ENCODE measurements at regions not wholly inside any gene's neighbourhood (a gene's known extent, or its start where the extent isn't known, plus 50 kb on each side); places are given as distances from the start of the nearest gene placed in this dataset.

GRCh38 chr2:45209875-45210274 lies 200.6 kb upstream of the SIX2 start:
- Histone ChIP-seq H3K36me3 (ENCODE audit: control insufficient read depth in 2 of 3, insufficient read depth in 3 of 3, low read length in 3 of 3) (no peaks in the 10 kb centered on the region), H3K9me3 (ENCODE audit: control insufficient read depth in 2 of 3, low read length in 3 of 3) (no peaks in the 10 kb centered on the region), H3K27me3 (ENCODE audit: control insufficient read depth in 2 of 2, insufficient read depth in 2 of 2, low read length in 2 of 2) (no peaks in the 10 kb centered on the region), H3K4me3 (ENCODE audit: low read length) (no peak overlapping the region), H3K4me1 (ENCODE audit: control insufficient read depth in 2 of 2, insufficient read depth in 2 of 2, low read length in 2 of 2) (no peaks in the 10 kb centered on the region), H3K27ac (ENCODE audit: low read depth, low read length) (no peak overlapping the region)
- Mint-ChIP-seq H3K4me3 (no peak overlapping the region), H3K9me3 (peaks cover 0 to 3% (median 0%) of the 10 kb centered on the region in 11 donors), H3K27ac (no peak overlapping the region), H3K27me3 (peaks cover 8 to 22% (median 15%) of the 10 kb centered on the region in 5 donors), H3K4me1 (peaks cover 0 to 1% (median 0%) of the 10 kb centered on the region in 7 donors), H3K36me3 (no peaks in the 10 kb centered on the region)
- intact Hi-C loops (cut with micrococcal nuclease): no loop called here
- no peak for ATAC-seq
- no peak for DNase-seq
- ChIA-PET CTCF (no interaction called here), POLR2A (no interaction called here)

GRCh38 chr2:45209302-45209701 lies 200.1 kb upstream of the SIX2 start:
- POLR2A ChIA-PET: no interaction called here
- no peak overlapping the region for H3K27ac Mint-ChIP-seq
- no peaks in the 10 kb centered on the region for H3K4me1 Mint-ChIP-seq
- peaks cover 0 to 3% (median 0%) of the 10 kb centered on the region in 11 donors for H3K9me3 Mint-ChIP-seq
- intact Hi-C loops (cut with micrococcal nuclease): no loop called here
- Histone ChIP-seq H3K27ac (ENCODE audit: low read depth, low read length) (no peak overlapping the region), H3K4me1 (ENCODE audit: control insufficient read depth in 2 of 2, insufficient read depth in 2 of 2, low read length in 2 of 2) (no peaks in the 10 kb centered on the region), H3K36me3 (ENCODE audit: control insufficient read depth in 2 of 3, insufficient read depth in 3 of 3, low read length in 3 of 3) (no peaks in the 10 kb centered on the region), H3K4me3 (ENCODE audit: low read length) (no peak overlapping the region), H3K9me3 (ENCODE audit: control insufficient read depth in 2 of 3, low read length in 3 of 3) (no peaks in the 10 kb centered on the region), H3K27me3 (ENCODE audit: control insufficient read depth in 2 of 2, insufficient read depth in 2 of 2, low read length in 2 of 2) (no peaks in the 10 kb centered on the region)
- no peaks in the 10 kb centered on the region for H3K36me3 Mint-ChIP-seq
- no peak for DNase-seq
- ATAC-seq: no peak
- peaks cover 5 to 22% (median 15%) of the 10 kb centered on the region in 5 donors for H3K27me3 Mint-ChIP-seq
- H3K4me3 Mint-ChIP-seq: no peak overlapping the region
- CTCF ChIA-PET: no interaction called here

- peaks cover 0 to 5% (median 0%) of the 10 kb centered on the region in 3 experiments for H3K9me3 ChIP-seq (ENCODE audit: control insufficient read depth in 2 of 3, low read length in 3 of 3)
- intact Hi-C loops (cut with micrococcal nuclease): no loop called here
- H3K27me3 Mint-ChIP-seq: peaks cover 0 to 18% (median 11%) of the 10 kb centered on the region in 5 donors
- H3K36me3 Mint-ChIP-seq: no peaks in the 10 kb centered on the region
- no peak overlapping the region for H3K4me3 Mint-ChIP-seq
- H3K9me3 Mint-ChIP-seq: peaks cover 0 to 10% (median 2%) of the 10 kb centered on the region in 11 donors
- H3K4me1 ChIP-seq (ENCODE audit: control insufficient read depth in 2 of 2, insufficient read depth in 2 of 2, low read length in 2 of 2): no peaks in the 10 kb centered on the region
- ChIA-PET POLR2A (no interaction called here), CTCF (no interaction called here)
- DNase-seq (no peak), ATAC-seq (no peak)
- no peaks in the 10 kb centered on the region for H3K4me1 Mint-ChIP-seq
- H3K36me3 ChIP-seq (ENCODE audit: control insufficient read depth in 2 of 3, insufficient read depth in 3 of 3, low read length in 3 of 3): no peaks in the 10 kb centered on the region
- no peaks in the 10 kb centered on the region for H3K27me3 ChIP-seq (ENCODE audit: control insufficient read depth in 2 of 2, insufficient read depth in 2 of 2, low read length in 2 of 2)
- H3K27ac Mint-ChIP-seq: no peak overlapping the region
- H3K27ac ChIP-seq (ENCODE audit: low read depth, low read length): no peak overlapping the region
- H3K4me3 ChIP-seq (ENCODE audit: low read length): no peak overlapping the region
These were observed 197.8 kb upstream of the SIX2 start for GRCh38 chr2:45207101-45207500.

GRCh38 chr2:45205985-45206384 lies 196.7 kb upstream of the SIX2 start:
- Mint-ChIP-seq H3K27ac (no peak overlapping the region), H3K4me1 (no peaks in the 10 kb centered on the region), H3K36me3 (peaks cover 0 to 5% (median 0%) of the 10 kb centered on the region in 5 donors), H3K4me3 (no peak overlapping the region), H3K9me3 (peaks cover 0 to 19% (median 6%) of the 10 kb centered on the region in 11 donors), H3K27me3 (peaks cover 6 to 23% (median 17%) of the 10 kb centered on the region in 5 donors)
- intact Hi-C loops (cut with micrococcal nuclease): no loop called here
- Histone ChIP-seq H3K4me1 (ENCODE audit: control insufficient read depth in 2 of 2, insufficient read depth in 2 of 2, low read length in 2 of 2) (no peaks in the 10 kb centered on the region), H3K4me3 (ENCODE audit: low read length) (no peak overlapping the region), H3K27ac (ENCODE audit: low read depth, low read length) (no peak overlapping the region), H3K27me3 (ENCODE audit: control insufficient read depth in 2 of 2, insufficient read depth in 2 of 2, low read length in 2 of 2) (no peaks in the 10 kb centered on the region), H3K36me3 (ENCODE audit: control insufficient read depth in 2 of 3, insufficient read depth in 3 of 3, low read length in 3 of 3) (no peaks in the 10 kb centered on the region), H3K9me3 (ENCODE audit: control insufficient read depth in 2 of 3, low read length in 3 of 3) (peaks cover 0 to 8% (median 0%) of the 10 kb centered on the region in 3 experiments)
- DNase-seq (no peak), ATAC-seq (no peak)
- ChIA-PET CTCF (no interaction called here), POLR2A (no interaction called here)

GRCh38 chr2:45205480-45205879 lies 196.2 kb upstream of the SIX2 start:
- no peak for DNase-seq
- ChIA-PET POLR2A (no interaction called here), CTCF (no interaction called here)
- no peaks in the 10 kb centered on the region for H3K4me1 Mint-ChIP-seq
- no peaks in the 10 kb centered on the region for H3K36me3 ChIP-seq (ENCODE audit: control insufficient read depth in 2 of 3, insufficient read depth in 3 of 3, low read length in 3 of 3)
- ATAC-seq: no peak
- peaks cover 0 to 11% (median 0%) of the 10 kb centered on the region in 3 experiments for H3K9me3 ChIP-seq (ENCODE audit: control insufficient read depth in 2 of 3, low read length in 3 of 3)
- no peak overlapping the region for H3K4me3 Mint-ChIP-seq
- H3K4me3 ChIP-seq (ENCODE audit: low read length): no peak overlapping the region
- H3K9me3 Mint-ChIP-seq: peaks cover 0 to 19% (median 6%) of the 10 kb centered on the region in 11 donors
- no peaks in the 10 kb centered on the region for H3K4me1 ChIP-seq (ENCODE audit: control insufficient read depth in 2 of 2, insufficient read depth in 2 of 2, low read length in 2 of 2)
- no peak overlapping the region for H3K27ac Mint-ChIP-seq
- peaks cover 6 to 22% (median 17%) of the 10 kb centered on the region in 5 donors for H3K27me3 Mint-ChIP-seq
- peaks cover 0 to 5% (median 0%) of the 10 kb centered on the region in 5 donors for H3K36me3 Mint-ChIP-seq
- no peak overlapping the region for H3K27ac ChIP-seq (ENCODE audit: low read depth, low read length)
- no peaks in the 10 kb centered on the region for H3K27me3 ChIP-seq (ENCODE audit: control insufficient read depth in 2 of 2, insufficient read depth in 2 of 2, low read length in 2 of 2)
- intact Hi-C loops (cut with micrococcal nuclease): no loop called here

- Histone ChIP-seq H3K9me3 (ENCODE audit: control insufficient read depth in 2 of 3, low read length in 3 of 3) (peaks cover 0 to 12% (median 0%) of the 10 kb centered on the region in 3 experiments), H3K27me3 (ENCODE audit: control insufficient read depth in 2 of 2, insufficient read depth in 2 of 2, low read length in 2 of 2) (no peaks in the 10 kb centered on the region), H3K4me3 (ENCODE audit: low read length) (no peak overlapping the region), H3K27ac (ENCODE audit: low read depth, low read length) (no peak overlapping the region), H3K36me3 (ENCODE audit: control insufficient read depth in 2 of 3, insufficient read depth in 3 of 3, low read length in 3 of 3) (no peaks in the 10 kb centered on the region), H3K4me1 (ENCODE audit: control insufficient read depth in 2 of 2, insufficient read depth in 2 of 2, low read length in 2 of 2) (no peaks in the 10 kb centered on the region)
- CTCF ChIA-PET: no interaction called here
- no peaks in the 10 kb centered on the region for H3K4me1 Mint-ChIP-seq
- intact Hi-C loops (cut with micrococcal nuclease): no loop called here
- no peak overlapping the region for H3K4me3 Mint-ChIP-seq
- POLR2A ChIA-PET: no interaction called here
- peaks cover 0 to 19% (median 6%) of the 10 kb centered on the region in 11 donors for H3K9me3 Mint-ChIP-seq
- peaks cover 6 to 18% (median 10%) of the 10 kb centered on the region in 5 donors for H3K27me3 Mint-ChIP-seq
- H3K27ac Mint-ChIP-seq: no peak overlapping the region
- no peak for DNase-seq
- H3K36me3 Mint-ChIP-seq: peaks cover 0 to 5% (median 0%) of the 10 kb centered on the region in 5 donors
- no peak for ATAC-seq
These were observed 194.1 kb upstream of the SIX2 start for GRCh38 chr2:45203400-45203799.

GRCh38 chr2:45199973-45200372 lies 190.7 kb upstream of the SIX2 start:
- no peak overlapping the region for H3K4me3 Mint-ChIP-seq

More at GRCh38 chr2:45199973-45200372, 190.7 kb upstream of the SIX2 start:
- ChIA-PET CTCF (no interaction called here), POLR2A (no interaction called here)
- Mint-ChIP-seq H3K9me3 (peaks cover 0 to 19% (median 6%) of the 10 kb centered on the region in 11 donors), H3K27me3 (peaks cover 6 to 25% (median 15%) of the 10 kb centered on the region in 5 donors), H3K4me1 (no peaks in the 10 kb centered on the region), H3K36me3 (peaks cover 0 to 5% (median 0%) of the 10 kb centered on the region in 5 donors), H3K27ac (no peak overlapping the region)
- Histone ChIP-seq H3K27me3 (ENCODE audit: control insufficient read depth in 2 of 2, insufficient read depth in 2 of 2, low read length in 2 of 2) (no peaks in the 10 kb centered on the region), H3K36me3 (ENCODE audit: control insufficient read depth in 2 of 3, insufficient read depth in 3 of 3, low read length in 3 of 3) (no peaks in the 10 kb centered on the region), H3K4me1 (ENCODE audit: control insufficient read depth in 2 of 2, insufficient read depth in 2 of 2, low read length in 2 of 2) (no peaks in the 10 kb centered on the region), H3K9me3 (ENCODE audit: control insufficient read depth in 2 of 3, low read length in 3 of 3) (peaks cover 0 to 12% (median 0%) of the 10 kb centered on the region in 3 experiments), H3K27ac (ENCODE audit: low read depth, low read length) (no peak overlapping the region), H3K4me3 (ENCODE audit: low read length) (no peak overlapping the region)
- intact Hi-C loops (cut with micrococcal nuclease): no loop called here
- no peak for DNase-seq
- no peak for ATAC-seq
